ENCODE measurements at regions not wholly inside any gene's neighbourhood (a gene's known extent, or its start where the extent isn't known, plus 50 kb on each side); places are given as distances from the start of the nearest gene placed in this dataset.

- H3K4me1 Mint-ChIP-seq: no peaks in the 10 kb centered on the region
- no peak overlapping the region for H3K27ac Mint-ChIP-seq
- H3K9me3 Mint-ChIP-seq: peaks cover 0 to 8% (median 0%) of the 10 kb centered on the region in 8 donors
- intact Hi-C loops (cut with micrococcal nuclease): no loop called here
- H3K27me3 Mint-ChIP-seq: no peaks in the 10 kb centered on the region
- H3K4me3 ChIP-seq (ENCODE audit: low read length in 2 of 2): no peak overlapping the region
- H3K27ac ChIP-seq (ENCODE audit: low read depth, low read length): no peak overlapping the region
- ChIA-PET POLR2A (ENCODE audit: partially characterized antibody) (no interaction called here), CTCF (ENCODE audit: partially characterized antibody) (no interaction called here)
- no peaks in the 10 kb centered on the region for H3K9me3 ChIP-seq (ENCODE audit: control insufficient read depth in 1 of 2, low read length in 2 of 2)
- no peak overlapping the region for H3K4me3 Mint-ChIP-seq
- H3K36me3 Mint-ChIP-seq: no peaks in the 10 kb centered on the region
- H3K27me3 ChIP-seq (ENCODE audit: insufficient read depth, low read length): no peaks in the 10 kb centered on the region
- H3K4me1 ChIP-seq (ENCODE audit: insufficient read depth, low read length): no peaks in the 10 kb centered on the region
- DNase-seq: no peak
- no peaks in the 10 kb centered on the region for H3K36me3 ChIP-seq (ENCODE audit: insufficient read depth, low read length)
Observed at GRCh38 chr16:9597967-9598730, 506.7 kb downstream of the HAPSTR1 start.

- H3K9me3 Mint-ChIP-seq: peaks cover 0 to 8% (median 0%) of the 10 kb centered on the region in 8 donors
- Histone ChIP-seq H3K4me1 (ENCODE audit: insufficient read depth, low read length) (no peaks in the 10 kb centered on the region), H3K27me3 (ENCODE audit: insufficient read depth, low read length) (no peaks in the 10 kb centered on the region), H3K36me3 (ENCODE audit: insufficient read depth, low read length) (no peaks in the 10 kb centered on the region), H3K9me3 (ENCODE audit: control insufficient read depth in 1 of 2, low read length in 2 of 2) (no peaks in the 10 kb centered on the region), H3K27ac (ENCODE audit: low read depth, low read length) (no peak overlapping the region), H3K4me3 (ENCODE audit: low read length in 2 of 2) (no peak overlapping the region)
- no peaks in the 10 kb centered on the region for H3K4me1 Mint-ChIP-seq
- no peak overlapping the region for H3K27ac Mint-ChIP-seq
- intact Hi-C loops (cut with micrococcal nuclease): no loop called here
- ChIA-PET CTCF (ENCODE audit: partially characterized antibody) (no interaction called here), POLR2A (ENCODE audit: partially characterized antibody) (no interaction called here)
- H3K36me3 Mint-ChIP-seq: no peaks in the 10 kb centered on the region
- no peaks in the 10 kb centered on the region for H3K27me3 Mint-ChIP-seq
- no peak overlapping the region for H3K4me3 Mint-ChIP-seq
- no peak for DNase-seq
Observed at GRCh38 chr16:9598731-9599083, 507.3 kb downstream of the HAPSTR1 start.

DNA sequence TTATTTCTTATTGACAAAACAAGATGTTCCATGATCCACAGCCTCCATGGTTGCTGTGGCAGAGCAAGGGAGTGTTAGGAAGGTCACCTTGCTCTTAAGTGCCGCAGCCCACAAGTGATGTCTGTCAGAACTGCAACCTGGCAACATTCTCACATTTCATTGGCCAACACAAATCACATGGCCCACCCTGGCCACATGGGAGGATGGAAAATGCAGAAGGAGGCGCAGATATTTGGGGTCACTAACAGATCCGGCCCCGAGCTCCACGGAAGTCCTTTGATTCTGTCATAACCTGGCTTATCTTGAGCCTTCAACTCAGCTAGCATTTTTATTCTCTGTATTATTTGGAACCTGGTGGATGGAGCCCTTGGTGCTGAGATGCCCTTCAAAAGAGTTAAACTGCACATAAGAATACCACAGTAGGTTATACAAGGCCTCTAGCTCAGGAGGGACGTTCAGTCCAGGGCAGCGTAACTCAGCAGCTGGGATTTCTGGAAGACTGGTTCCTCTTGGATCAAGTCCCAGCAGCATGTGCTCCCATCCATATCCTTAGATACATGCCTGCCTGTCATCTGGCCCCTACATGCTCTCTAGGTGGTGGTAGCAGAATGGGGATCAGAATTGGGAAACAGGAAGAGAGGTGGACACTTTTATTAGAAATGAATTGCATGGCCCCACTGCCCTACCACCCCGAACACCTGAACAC is 508.1 kb downstream of the HAPSTR1 start:
- CTCF ChIA-PET (ENCODE audit: partially characterized antibody): no interaction called here
- Histone ChIP-seq H3K4me3 (ENCODE audit: low read length in 2 of 2) (no peak overlapping the region), H3K27me3 (ENCODE audit: insufficient read depth, low read length) (no peaks in the 10 kb centered on the region), H3K36me3 (ENCODE audit: insufficient read depth, low read length) (no peaks in the 10 kb centered on the region), H3K9me3 (ENCODE audit: control insufficient read depth in 1 of 2, low read length in 2 of 2) (no peaks in the 10 kb centered on the region), H3K27ac (ENCODE audit: low read depth, low read length) (no peak overlapping the region), H3K4me1 (ENCODE audit: insufficient read depth, low read length) (no peaks in the 10 kb centered on the region)
- no peak for DNase-seq
- intact Hi-C loops (cut with micrococcal nuclease): no loop called here
- H3K27ac Mint-ChIP-seq: no peak overlapping the region
- H3K4me3 Mint-ChIP-seq: no peak overlapping the region
- H3K27me3 Mint-ChIP-seq: no peaks in the 10 kb centered on the region
- H3K9me3 Mint-ChIP-seq: peaks cover 0 to 8% (median 0%) of the 10 kb centered on the region in 8 donors
- POLR2A ChIA-PET (ENCODE audit: partially characterized antibody): no interaction called here
- no peaks in the 10 kb centered on the region for H3K36me3 Mint-ChIP-seq
- H3K4me1 Mint-ChIP-seq: no peaks in the 10 kb centered on the region

- no peaks in the 10 kb centered on the region for H3K9me3 ChIP-seq (ENCODE audit: control insufficient read depth in 1 of 2, low read length in 2 of 2)
- no peak for DNase-seq
- ChIA-PET CTCF (ENCODE audit: partially characterized antibody) (no interaction called here), POLR2A (ENCODE audit: partially characterized antibody) (no interaction called here)
- Mint-ChIP-seq H3K27ac (no peak overlapping the region), H3K4me1 (no peaks in the 10 kb centered on the region), H3K27me3 (no peaks in the 10 kb centered on the region), H3K4me3 (no peak overlapping the region), H3K36me3 (no peaks in the 10 kb centered on the region), H3K9me3 (peaks cover 0 to 8% (median 1%) of the 10 kb centered on the region in 8 donors)
- H3K4me1 ChIP-seq (ENCODE audit: insufficient read depth, low read length): no peaks in the 10 kb centered on the region
- no peak overlapping the region for H3K27ac ChIP-seq (ENCODE audit: low read depth, low read length)
- intact Hi-C loops (cut with micrococcal nuclease): no loop called here
- H3K4me3 ChIP-seq (ENCODE audit: low read length in 2 of 2): no peak overlapping the region
- no peaks in the 10 kb centered on the region for H3K36me3 ChIP-seq (ENCODE audit: insufficient read depth, low read length)
- H3K27me3 ChIP-seq (ENCODE audit: insufficient read depth, low read length): no peaks in the 10 kb centered on the region
Observed at GRCh38 chr16:9602189-9602588, 510.7 kb downstream of the HAPSTR1 start.

GRCh38 chr16:9603316-9603715 is 511.9 kb downstream of the HAPSTR1 start:
- DNase-seq: no peak
- H3K9me3 ChIP-seq (ENCODE audit: control insufficient read depth in 1 of 2, low read length in 2 of 2): no peaks in the 10 kb centered on the region
- H3K27me3 ChIP-seq (ENCODE audit: insufficient read depth, low read length): no peaks in the 10 kb centered on the region
- POLR2A ChIA-PET (ENCODE audit: partially characterized antibody): no interaction called here
- H3K4me1 ChIP-seq (ENCODE audit: insufficient read depth, low read length): no peaks in the 10 kb centered on the region
- no peaks in the 10 kb centered on the region for H3K4me1 Mint-ChIP-seq
- no peaks in the 10 kb centered on the region for H3K27me3 Mint-ChIP-seq
- no peak overlapping the region for H3K4me3 ChIP-seq (ENCODE audit: low read length in 2 of 2)
- no peaks in the 10 kb centered on the region for H3K36me3 Mint-ChIP-seq
- no peak overlapping the region for H3K27ac ChIP-seq (ENCODE audit: low read depth, low read length)
- CTCF ChIA-PET (ENCODE audit: partially characterized antibody): no interaction called here
- no peak overlapping the region for H3K4me3 Mint-ChIP-seq
- no peaks in the 10 kb centered on the region for H3K36me3 ChIP-seq (ENCODE audit: insufficient read depth, low read length)
- intact Hi-C loops (cut with micrococcal nuclease): no loop called here
- no peak overlapping the region for H3K27ac Mint-ChIP-seq
- peaks cover 0 to 8% (median 1%) of the 10 kb centered on the region in 8 donors for H3K9me3 Mint-ChIP-seq

GRCh38 chr16:9607515-9608230 is 516.2 kb downstream of the HAPSTR1 start:
- no peak overlapping the region for H3K27ac ChIP-seq (ENCODE audit: low read depth, low read length)
- no peaks in the 10 kb centered on the region for H3K36me3 Mint-ChIP-seq
- peaks cover 0 to 7% (median 1%) of the 10 kb centered on the region in 8 donors for H3K9me3 Mint-ChIP-seq
- no peak overlapping the region for H3K4me3 ChIP-seq (ENCODE audit: low read length in 2 of 2)
- POLR2A ChIA-PET (ENCODE audit: partially characterized antibody): no interaction called here
- no peaks in the 10 kb centered on the region for H3K27me3 ChIP-seq (ENCODE audit: insufficient read depth, low read length)
- no peak for DNase-seq
- H3K27ac Mint-ChIP-seq: no peak overlapping the region
- CTCF ChIA-PET (ENCODE audit: partially characterized antibody): no interaction called here
- H3K4me1 ChIP-seq (ENCODE audit: insufficient read depth, low read length): no peaks in the 10 kb centered on the region
- no peak overlapping the region for H3K4me3 Mint-ChIP-seq
- H3K9me3 ChIP-seq (ENCODE audit: control insufficient read depth in 1 of 2, low read length in 2 of 2): no peaks in the 10 kb centered on the region
- no peaks in the 10 kb centered on the region for H3K36me3 ChIP-seq (ENCODE audit: insufficient read depth, low read length)
- intact Hi-C loops (cut with micrococcal nuclease): no loop called here
- no peaks in the 10 kb centered on the region for H3K27me3 Mint-ChIP-seq
- no peaks in the 10 kb centered on the region for H3K4me1 Mint-ChIP-seq

GRCh38 chr16:9610727-9611126 is 519.3 kb downstream of the HAPSTR1 start:
- peaks cover 0 to 4% (median 1%) of the 10 kb centered on the region in 8 donors for H3K9me3 Mint-ChIP-seq
- no peak overlapping the region for H3K27ac Mint-ChIP-seq
- Histone ChIP-seq H3K27me3 (ENCODE audit: insufficient read depth, low read length) (no peaks in the 10 kb centered on the region), H3K36me3 (ENCODE audit: insufficient read depth, low read length) (no peaks in the 10 kb centered on the region), H3K9me3 (ENCODE audit: control insufficient read depth in 1 of 2, low read length in 2 of 2) (no peaks in the 10 kb centered on the region), H3K27ac (ENCODE audit: low read depth, low read length) (no peak overlapping the region), H3K4me3 (ENCODE audit: low read length in 2 of 2) (no peak overlapping the region), H3K4me1 (ENCODE audit: insufficient read depth, low read length) (no peaks in the 10 kb centered on the region)
- CTCF ChIA-PET (ENCODE audit: partially characterized antibody): no interaction called here
- no peaks in the 10 kb centered on the region for H3K4me1 Mint-ChIP-seq
- POLR2A ChIA-PET (ENCODE audit: partially characterized antibody): no interaction called here
- no peak overlapping the region for H3K4me3 Mint-ChIP-seq
- no peaks in the 10 kb centered on the region for H3K27me3 Mint-ChIP-seq
- intact Hi-C loops (cut with micrococcal nuclease): no loop called here
- no peak for DNase-seq
- H3K36me3 Mint-ChIP-seq: no peaks in the 10 kb centered on the region
